Lower lobe of right lung (tissue), 2 donors: ENCODE measurements at regions not wholly inside any gene's neighbourhood (a gene's known extent, or its start where the extent isn't known, plus 50 kb on each side); places are given as distances from the start of the nearest gene placed in this dataset.
A peak's percentile ranks its signal among the peaks of the same experiment; 100 is the strongest.

Experiments
- ATAC-seq, 2 donors: fragments of 200-7000 bp; cut with Tn5 transposase; one replicate each; pipeline ENCODE4 v1.9.1; 2020 to 2022; ENCODE audit warnings: mild to moderate bottlenecking in 2 of 2, moderate library complexity in 2 of 2
- DNase-seq: peaks from one replicate; pipeline ENCODE4 v3.0.0-alpha.2; 2020
- H3K27ac ChIP-seq: fragments of 200-600 bp; one replicate; pipeline ENCODE4 v1.8.0; 2022
- H3K27me3 ChIP-seq: fragments of 200-600 bp; one replicate; pipeline ENCODE4 v1.8.0; 2022; ENCODE audit warnings: low read depth
- H3K36me3 ChIP-seq: fragments of 200-600 bp; one replicate; pipeline ENCODE4 v1.8.0; 2022; ENCODE audit warnings: mild to moderate bottlenecking
- H3K4me1 ChIP-seq: fragments of 200-600 bp; one replicate; pipeline ENCODE4 v1.8.0; 2022
- H3K4me3 ChIP-seq: fragments of 200-600 bp; one replicate; pipeline ENCODE4 v1.8.0; 2022; ENCODE audit warnings: mild to moderate bottlenecking
- H3K9me3 ChIP-seq: fragments of 200-600 bp; one replicate; pipeline ENCODE4 v1.8.0; 2022
- CTCF ChIP-seq: fragments of 200-600 bp; IDR thresholded peaks from one replicate; pipeline ENCODE4 v1.8.0; 2022; ENCODE audit warnings: antibody characterized with exemption, mild to moderate bottlenecking
- intact Hi-C: fragments of 100-400 bp; cut with DNase I; formaldehyde crosslinking; loops from one replicate; pipeline ENCODE4 v1.11.0; 2022
- donor health status: DM: no; HTN: yes; CAD: no; lungs with severe emphysema.

GRCh38 chr17:54793271-54793670, 107.4 kb upstream of the TOM1L1 start:
- intact Hi-C loops: no loop called here
- no peak for TF ChIP-seq CTCF
- H3K27me3 ChIP-seq: no peaks in the 10 kb centered on the region

GRCh38 chr17:54795046-54795445, 105.6 kb upstream of the TOM1L1 start:
- no peak overlapping the region for H3K4me3 ChIP-seq
- H3K27ac ChIP-seq: no peak overlapping the region
- H3K4me1 ChIP-seq: no peaks in the 10 kb centered on the region
- intact Hi-C loops: no loop called here
- no peaks in the 10 kb centered on the region for H3K36me3 ChIP-seq
- no peak for DNase-seq
- TF ChIP-seq CTCF: no peak
- no peaks in the 10 kb centered on the region for H3K27me3 ChIP-seq
- H3K9me3 ChIP-seq: no peaks in the 10 kb centered on the region
- ATAC-seq: peak in 1 of 2 donors; percentile 46

More at GRCh38 chr17:54793271-54793670, 107.4 kb upstream of the TOM1L1 start:
- DNase-seq: no peak
- ATAC-seq: no peak
- no peaks in the 10 kb centered on the region for H3K4me1 ChIP-seq
- no peak overlapping the region for H3K27ac ChIP-seq
- H3K9me3 ChIP-seq: no peaks in the 10 kb centered on the region
- no peak overlapping the region for H3K4me3 ChIP-seq
- no peaks in the 10 kb centered on the region for H3K36me3 ChIP-seq

GRCh38 chr17:54807331-54807730, 93.3 kb upstream of the TOM1L1 start:
- Histone ChIP-seq H3K27me3 (no peaks in the 10 kb centered on the region), H3K9me3 (no peaks in the 10 kb centered on the region), H3K36me3 (no peaks in the 10 kb centered on the region), H3K4me3 (no peak overlapping the region), H3K27ac (no peak overlapping the region), H3K4me1 (no peaks in the 10 kb centered on the region)
- no peak for TF ChIP-seq CTCF
- intact Hi-C loops: no loop called here
- DNase-seq (no peak), ATAC-seq (no peak)

GRCh38 chr17:54813896-54814295, 86.8 kb upstream of the TOM1L1 start:
- no peaks in the 10 kb centered on the region for H3K27me3 ChIP-seq
- H3K4me3 ChIP-seq: no peak overlapping the region
- DNase-seq: no peak
- no peaks in the 10 kb centered on the region for H3K36me3 ChIP-seq
- no peak for TF ChIP-seq CTCF
- intact Hi-C loops: no loop called here
- H3K27ac ChIP-seq: no peak overlapping the region
- H3K4me1 ChIP-seq: no peaks in the 10 kb centered on the region
- no peaks in the 10 kb centered on the region for H3K9me3 ChIP-seq
- ATAC-seq: no peak

GRCh38 chr17:54814371-54814770, 86.3 kb upstream of the TOM1L1 start:
- no peak for TF ChIP-seq CTCF
- Histone ChIP-seq H3K27me3 (no peaks in the 10 kb centered on the region), H3K4me3 (no peak overlapping the region), H3K27ac (no peak overlapping the region), H3K9me3 (no peaks in the 10 kb centered on the region), H3K36me3 (no peaks in the 10 kb centered on the region), H3K4me1 (no peaks in the 10 kb centered on the region)
- intact Hi-C loops: no loop called here
- DNase-seq (no peak), ATAC-seq (no peak)

GRCh38 chr17:54834086-54834485, 66.6 kb upstream of the TOM1L1 start:
- DNase-seq (no peak), ATAC-seq (no peak)
- no peak for TF ChIP-seq CTCF
- Histone ChIP-seq H3K9me3 (no peaks in the 10 kb centered on the region), H3K27me3 (no peaks in the 10 kb centered on the region), H3K27ac (no peak overlapping the region), H3K4me3 (no peak overlapping the region), H3K36me3 (no peaks in the 10 kb centered on the region), H3K4me1 (no peaks in the 10 kb centered on the region)
- intact Hi-C loops: no loop called here
